Activated gamma-delta T cell treated with anti-CD3 and anti-CD28 coated beads, Interleukin-2, amount 50 U/mL, for 16 hours (primary cell): ENCODE measurements at regions not wholly inside any gene's neighbourhood (a gene's known extent, or its start where the extent isn't known, plus 50 kb on each side); places are given as distances from the start of the nearest gene placed in this dataset.

Experiments
- DNase-seq: peaks from one replicate; pipeline ENCODE4 v3.0.0-alpha.2; 2020; ENCODE audit warnings: low read depth

DNA sequence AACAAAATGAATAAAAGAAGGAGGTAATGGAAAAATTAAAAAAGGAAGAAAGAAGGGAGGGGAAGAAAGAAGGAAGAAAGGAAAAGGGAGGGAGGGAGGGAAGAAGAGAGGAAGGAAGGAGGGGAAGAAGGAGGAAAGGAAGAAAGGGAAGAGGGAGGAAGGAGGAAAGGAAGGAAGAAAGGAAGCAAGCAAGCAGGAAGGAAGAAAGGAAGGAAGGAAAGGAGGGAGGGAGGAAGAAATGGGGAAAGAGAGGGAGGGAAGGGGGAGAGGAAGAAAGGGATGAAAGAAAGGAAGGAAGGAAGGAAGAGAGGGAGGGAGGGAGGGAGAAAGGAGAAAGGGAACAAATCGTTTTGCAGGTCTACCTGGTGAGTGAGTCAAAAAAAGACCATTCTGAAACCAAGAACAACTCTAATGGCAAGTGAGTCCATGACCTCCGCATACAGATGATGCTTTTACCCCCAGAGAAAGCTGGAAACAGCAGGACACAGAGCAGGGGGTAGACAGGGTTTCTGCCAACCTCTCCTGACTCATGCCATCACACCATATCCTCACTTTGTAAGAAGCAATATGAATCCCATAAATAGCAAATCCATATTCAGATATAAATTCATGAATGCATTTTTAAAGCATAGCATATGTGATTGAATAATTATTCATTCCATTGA, 1112.9 kb upstream of the AUTS2 start:
- no peak for DNase-seq

DNA sequence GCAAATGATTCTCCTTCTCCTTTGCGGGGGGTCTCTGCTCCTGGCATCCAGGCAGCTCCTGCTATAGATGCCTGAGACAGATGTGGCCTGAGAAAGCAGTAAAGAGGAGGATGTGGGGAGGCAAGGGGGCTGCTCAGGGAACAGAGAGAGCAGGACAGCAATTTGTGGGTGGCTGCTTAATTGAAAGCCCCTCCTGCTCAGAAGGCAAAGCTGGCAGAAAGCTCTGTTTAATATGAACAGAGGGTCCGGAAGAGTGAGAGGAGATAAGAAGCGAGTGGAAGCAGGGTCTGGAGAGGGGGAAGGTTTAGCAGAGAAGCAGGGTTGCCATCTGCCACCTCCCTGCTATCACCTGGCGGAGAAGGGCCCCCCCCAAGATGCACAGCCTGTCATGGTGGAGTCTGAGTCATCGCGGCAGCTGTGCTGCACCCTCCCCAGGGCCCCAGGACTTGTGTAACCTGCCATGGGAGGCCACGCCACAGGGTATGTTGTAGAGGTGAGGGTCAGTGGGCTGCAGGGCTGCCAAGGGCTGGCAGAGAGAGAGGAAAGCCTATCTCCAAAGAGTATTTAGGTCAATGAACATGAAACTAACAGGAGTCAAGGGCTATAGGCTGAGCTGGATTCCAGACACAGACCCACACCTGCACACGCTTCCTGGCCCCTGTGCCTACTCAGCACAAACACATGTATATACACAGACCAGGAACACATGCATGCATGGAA, 1109.8 kb upstream of the AUTS2 start:
- DNase-seq, result no peak

DNA sequence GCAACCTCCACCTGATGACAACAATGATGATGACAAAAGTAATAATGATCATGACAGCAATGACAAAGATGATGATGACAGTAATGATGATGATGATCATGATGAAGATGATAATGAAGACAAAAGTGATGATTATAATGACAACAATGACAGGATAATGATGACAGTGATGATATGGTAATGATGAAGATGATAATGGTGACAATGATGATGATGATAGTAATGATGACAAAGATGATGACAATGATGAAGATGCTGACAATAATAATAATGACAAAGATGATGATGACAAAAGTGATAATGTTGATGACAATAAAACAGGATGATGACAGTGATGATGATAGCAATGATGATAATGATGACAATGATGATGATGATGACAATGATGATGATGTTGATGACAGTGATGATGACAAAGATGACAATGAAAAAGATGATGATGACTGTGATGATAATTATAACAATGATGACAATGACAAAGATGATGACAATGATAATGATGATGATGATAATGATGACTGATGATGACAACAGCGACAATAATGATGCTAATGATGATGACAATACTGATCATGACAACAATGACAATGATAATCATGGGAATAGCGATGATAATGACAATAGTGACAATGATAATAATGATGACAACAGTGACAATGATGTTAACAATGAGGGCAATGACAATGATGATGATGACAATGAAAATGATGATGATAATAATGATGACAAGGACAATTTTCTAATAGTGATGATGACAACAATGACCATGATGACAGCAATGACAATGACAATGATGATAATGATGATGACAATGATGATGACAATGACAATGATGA, 1106.5 kb upstream of the AUTS2 start:
- no peak for DNase-seq

DNA sequence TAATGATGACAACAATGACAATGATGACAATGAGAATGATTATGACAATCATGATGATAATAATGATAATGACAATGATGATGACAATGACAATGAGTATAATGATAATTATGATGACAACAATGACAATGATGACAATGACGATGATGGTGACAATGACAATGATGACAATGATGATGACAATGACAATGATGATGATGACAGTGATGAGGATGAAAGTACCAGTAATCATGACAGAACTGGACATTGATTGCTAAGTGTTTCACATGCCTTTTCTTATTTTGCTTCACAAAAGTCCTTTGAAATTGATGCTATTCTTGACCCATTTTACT, 1106.0 kb upstream of the AUTS2 start:
- no peak for DNase-seq

DNA sequence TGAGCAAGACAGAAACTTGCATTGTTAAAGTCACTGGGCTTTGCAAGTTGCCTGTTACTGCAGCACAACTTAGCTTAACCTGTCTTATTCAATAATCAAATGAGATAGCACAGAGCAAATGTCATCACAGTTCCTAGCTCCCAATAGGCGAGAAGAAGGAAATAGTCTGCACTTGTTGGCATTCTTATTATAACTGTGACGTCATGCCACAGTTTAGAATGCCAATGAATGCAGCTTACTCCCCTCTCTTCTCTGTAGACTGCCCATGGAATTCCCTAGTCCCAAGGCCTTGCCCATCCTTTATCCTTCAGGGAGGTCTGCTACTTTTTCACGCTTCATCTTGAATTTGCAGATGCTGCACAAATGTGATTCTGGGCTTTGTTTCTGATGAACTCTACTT, 1094.9 kb upstream of the AUTS2 start:
- no peak for DNase-seq

DNA sequence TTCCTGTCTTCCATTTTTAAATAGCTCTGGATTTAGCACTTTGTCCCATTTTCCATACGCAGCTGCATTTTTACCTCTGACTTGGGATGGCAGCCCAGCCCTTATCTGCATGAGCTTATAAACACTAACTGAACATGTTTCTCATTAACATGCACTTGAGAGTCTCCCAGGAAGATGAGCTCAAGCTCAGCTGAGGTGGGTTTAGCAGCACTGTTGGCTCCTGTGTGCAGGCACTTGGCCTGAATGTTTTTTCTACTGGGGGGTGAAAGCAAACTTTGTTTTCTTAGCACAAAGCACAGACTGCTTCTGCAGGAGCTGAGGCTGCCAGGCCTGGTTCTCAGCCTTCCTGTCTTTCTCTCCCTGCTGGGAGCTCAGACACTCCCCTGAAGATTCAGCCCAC, 1093.6 kb upstream of the AUTS2 start:
- no peak for DNase-seq

DNA sequence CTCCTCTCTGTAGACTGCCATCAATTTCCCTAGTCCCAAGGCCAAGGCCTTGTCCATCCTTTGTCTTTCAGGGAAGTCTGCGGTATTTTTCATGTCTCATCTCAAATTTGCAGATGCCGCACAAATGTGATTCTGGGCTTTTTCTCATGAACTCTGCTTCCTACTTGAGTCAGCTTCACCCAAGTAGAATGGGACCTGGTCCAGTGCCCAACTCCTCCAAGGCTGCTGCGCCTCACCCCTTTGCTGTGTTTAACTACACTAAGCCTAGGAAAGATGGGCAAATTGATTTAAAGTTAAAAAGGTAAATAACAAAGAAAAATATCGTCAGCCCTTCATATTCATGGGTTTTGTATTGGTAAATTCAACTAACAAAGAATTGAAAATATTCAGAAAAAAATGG, 1092.6 kb upstream of the AUTS2 start:
- no peak for DNase-seq

DNA sequence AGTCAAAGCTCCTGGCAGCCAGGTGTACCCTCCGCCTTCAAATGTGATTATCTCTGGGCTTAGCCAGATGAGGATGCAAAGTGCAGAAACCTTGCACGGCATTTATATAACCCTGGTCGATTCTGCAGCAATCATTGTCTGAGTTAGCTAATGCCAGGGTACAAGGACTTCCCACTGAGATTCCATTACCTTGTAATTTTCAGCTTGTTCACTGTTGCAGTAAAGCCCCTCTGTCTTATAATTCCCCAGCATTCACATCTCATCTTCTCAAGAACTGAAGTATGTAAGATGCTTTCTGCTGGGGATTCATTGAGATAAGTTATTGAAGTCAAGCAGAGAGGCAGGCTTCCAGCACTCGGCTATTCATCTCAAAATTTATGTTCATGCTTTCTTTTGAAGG, 1090.6 kb upstream of the AUTS2 start:
- DNase-seq, result no peak

DNA sequence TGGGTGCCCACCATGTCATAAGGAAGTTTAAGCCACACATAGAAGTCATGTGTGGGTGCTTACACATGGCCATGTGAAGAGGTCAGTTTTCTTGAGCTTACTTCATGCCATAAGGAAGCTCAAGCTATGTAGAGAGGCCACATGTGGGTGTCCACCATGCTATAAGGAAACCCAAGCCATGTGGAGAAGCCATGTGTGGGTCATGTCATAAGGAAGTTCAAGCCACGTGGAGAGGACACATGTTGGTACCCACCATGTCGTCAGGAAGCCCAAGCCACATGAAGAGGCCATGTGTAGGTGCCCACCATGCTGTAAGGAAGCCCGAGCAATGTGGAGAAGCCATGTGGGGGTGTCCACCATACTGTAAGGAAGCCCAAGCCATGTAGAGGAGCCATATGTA, 1089.2 kb upstream of the AUTS2 start:
- no peak for DNase-seq

DNA sequence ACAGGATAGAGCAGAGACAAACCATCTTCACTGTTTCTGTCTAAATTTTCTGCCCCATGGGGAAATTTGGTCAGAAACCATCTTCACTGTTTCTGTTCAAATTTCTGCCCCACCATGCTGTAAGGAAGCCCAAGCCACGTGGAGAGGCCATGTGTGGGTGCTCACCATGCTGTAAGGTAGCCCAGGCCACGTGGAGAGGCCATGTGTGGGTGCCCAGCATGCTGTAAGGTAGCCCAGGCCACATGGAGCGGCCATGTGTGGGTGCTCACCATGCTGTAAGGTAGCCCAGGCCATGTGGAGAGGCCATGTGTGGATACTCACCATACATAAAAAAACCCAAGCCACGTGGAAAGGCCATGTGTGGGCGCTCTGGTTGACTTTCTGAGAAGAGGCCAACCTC, 1088.7 kb upstream of the AUTS2 start:
- DNase-seq, result no peak

DNA sequence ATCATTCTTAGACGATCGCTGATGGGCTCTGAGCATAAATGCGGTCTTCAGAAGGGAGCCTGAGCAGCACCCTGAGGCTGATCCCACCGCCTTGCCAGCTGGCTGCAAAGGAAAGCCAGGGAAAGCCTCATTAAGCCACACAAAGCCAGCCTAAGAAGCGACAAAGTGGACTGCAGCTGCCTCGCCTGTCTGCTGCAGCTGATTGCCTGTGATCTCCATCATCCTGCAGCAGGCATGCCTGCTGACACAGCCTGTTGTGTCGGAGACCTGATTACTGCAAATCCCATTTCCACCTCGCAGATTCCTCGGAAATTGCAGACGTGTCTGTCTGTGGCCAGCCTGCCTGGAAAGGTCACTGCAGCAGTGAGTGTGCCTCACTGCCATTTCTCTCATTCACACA, 1087.0 kb upstream of the AUTS2 start:
- DNase-seq, result no peak

DNA sequence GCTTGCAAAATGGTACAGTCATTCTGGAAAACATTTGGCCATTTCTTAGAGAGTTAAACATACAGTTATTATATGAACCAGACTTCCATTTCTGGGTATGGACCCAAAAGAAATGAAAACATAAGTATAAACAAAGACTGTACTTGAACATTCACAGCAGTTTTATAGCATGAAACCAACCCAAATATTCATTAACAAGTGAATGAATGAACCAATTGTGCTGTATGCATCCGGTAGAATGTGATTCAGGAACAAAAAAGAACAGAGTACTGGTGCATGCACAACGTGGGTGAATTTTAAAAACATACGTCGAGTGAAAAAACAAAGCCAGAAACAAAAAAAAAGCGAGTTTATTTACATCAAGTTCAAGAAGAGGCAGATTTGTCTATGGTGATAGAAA, 1085.8 kb upstream of the AUTS2 start:
- no peak for DNase-seq

DNA sequence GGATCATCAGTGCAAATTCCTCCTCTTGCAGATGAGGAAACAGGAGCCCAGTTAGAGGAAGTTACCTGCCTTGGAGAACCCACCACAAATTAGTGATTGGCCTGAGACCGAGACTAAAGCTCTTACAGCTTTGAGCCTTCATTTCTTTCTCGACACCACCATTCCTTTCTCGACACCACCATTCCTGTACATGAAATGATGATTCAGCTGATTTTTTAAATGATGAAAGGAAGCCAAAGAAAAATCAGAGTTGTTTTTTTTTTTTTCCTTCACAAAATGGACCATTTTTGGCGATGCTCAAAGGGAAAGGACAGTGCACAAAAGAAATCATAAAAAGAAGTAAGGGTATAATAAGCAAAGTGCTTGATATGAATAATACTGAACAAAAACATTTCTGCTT, 1080.2 kb upstream of the AUTS2 start:
- DNase-seq, result no peak

DNA sequence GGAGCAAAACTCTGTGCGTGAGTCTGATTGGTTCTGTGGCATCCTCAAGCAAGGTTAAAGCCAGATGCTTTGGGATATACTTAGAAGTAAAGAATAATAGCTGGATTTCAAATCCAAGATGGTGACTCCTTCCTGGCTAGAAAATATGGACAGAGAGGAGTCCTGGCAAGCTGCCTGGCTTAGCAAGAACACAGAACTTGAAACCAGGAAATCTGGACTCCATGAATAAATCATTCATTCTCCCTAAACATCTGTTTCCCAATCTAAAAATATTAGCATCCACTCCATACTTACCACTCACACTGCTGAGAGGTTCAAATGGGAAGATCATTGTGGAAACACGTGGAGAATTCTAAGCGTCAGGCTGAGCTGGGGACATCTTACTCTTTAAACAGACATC, 1074.1 kb upstream of the AUTS2 start:
- DNase-seq, result no peak

DNA sequence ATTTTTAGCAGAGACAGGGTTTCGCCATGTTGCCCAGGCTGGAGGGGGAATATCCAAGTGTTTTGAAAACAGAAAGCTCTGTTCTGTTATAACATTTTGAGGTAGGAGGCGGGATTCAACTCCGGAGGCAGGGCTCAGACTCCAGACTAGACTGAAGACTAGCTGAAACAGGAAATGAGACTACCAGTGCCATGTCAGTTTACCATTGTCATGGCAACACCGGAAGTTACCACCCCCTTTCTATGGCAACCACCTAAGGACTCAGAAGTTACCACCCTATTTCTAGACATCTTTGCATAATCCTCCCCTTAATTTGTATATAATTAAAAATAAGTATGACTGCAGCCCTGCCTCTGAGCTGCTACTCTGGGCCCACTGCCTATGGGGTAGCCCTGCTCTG, 1069.1 kb upstream of the AUTS2 start:
- no peak for DNase-seq

DNA sequence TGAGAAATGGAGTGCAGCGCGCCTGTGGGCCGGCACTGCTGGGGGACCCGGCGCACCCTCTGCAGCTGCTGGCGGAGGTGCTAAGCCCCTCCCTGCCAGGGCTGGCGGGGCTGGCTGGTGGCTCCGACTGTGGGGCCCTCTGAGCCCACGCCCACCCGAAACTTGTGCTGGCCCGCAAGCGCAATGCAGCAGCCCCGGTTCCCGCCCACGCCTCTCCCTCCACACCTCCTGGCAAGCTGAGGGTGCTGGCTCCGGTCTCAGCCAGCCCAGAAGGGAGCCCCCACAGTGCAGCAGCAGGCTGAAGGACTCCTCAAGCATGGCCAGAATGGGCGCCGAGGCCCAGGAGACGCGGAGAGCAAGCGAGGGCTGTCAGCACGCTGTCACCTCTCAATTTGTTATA, 1063.0 kb upstream of the AUTS2 start:
- DNase-seq, result no peak

DNA sequence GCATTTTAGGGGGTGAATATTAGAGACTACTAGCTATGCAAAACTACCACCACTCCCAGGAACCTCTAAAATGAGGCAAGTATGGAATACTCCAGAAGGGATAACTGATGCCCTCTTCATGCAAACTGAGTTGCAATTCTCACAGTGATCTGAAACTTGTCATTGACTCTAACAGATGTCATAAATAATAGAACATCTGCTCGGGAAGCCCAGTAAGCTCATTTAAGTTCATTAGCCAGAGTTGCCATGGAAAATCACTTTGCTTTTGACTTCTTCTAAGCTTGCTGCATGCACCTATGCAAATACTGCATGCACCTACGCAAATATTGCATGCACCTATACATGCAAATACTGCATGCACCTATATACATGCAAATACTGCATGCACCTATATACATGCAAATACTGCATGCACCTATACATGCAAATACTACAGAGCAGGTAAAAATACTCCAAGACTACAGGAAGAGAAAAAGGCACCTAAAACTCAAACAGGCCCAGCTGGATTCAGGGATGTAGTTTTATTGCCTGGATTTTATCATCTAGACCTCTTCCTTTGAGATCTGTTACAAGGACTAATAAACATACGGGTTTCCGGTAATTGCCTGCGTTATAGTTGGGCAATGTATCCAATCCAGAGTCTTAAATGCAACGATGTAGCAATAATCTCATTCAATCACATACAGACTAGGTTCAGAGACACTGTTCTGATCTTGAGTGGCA, 1061.1 kb upstream of the AUTS2 start:
- DNase-seq, result no peak

DNA sequence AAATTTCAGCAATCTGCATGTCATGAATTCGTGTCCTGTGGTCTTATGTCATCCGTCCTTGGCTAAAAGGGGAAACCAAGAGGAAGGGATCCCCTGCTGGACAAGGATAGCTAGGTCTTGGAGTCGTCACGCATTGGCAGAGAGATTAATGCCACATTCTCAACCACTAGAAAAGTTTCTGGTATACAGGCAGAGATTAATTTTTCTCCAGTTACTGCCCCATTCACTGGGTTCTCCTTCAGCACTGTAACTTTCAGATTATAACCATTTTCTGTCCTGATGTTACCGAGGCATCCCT, 1060.6 kb upstream of the AUTS2 start:
- no peak for DNase-seq

DNA sequence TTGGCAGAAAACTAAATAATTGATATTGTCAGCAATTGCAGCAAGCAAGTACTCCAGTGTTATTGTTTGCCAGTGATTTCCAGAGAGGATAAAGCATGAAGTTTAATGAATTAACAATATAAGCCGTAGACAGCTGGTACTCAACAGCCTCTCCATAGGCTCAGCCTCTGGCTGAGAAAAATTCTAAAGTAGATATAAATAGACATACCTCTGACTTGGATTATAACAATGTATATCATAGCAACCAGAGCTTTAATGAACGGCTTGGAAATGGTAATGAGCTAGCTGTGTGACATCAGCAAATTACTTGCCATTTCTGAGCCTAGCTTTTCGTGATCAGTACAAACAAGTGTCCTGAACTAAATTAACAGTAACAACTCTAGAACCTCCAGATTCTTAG, 1055.4 kb upstream of the AUTS2 start:
- DNase-seq, result no peak

DNA sequence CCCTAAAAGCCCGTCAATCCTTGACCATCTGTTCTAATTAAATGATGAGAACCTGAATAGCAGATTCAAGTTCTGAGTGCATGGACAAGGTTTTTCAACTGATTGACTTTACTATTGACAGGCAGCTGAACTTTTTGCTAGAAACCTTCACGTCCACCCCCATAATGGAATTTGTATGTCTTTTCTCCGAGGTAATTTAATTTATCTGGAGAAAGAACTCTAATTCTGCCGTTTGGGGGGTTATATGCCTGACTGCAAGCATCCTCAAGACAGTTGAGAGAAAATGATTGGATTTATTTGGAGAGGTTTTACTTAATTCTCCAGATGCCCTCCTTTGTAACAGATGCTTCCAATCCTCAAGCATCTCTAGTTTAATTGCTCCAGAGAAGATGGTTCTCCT, 1053.4 kb upstream of the AUTS2 start:
- no peak for DNase-seq

DNA sequence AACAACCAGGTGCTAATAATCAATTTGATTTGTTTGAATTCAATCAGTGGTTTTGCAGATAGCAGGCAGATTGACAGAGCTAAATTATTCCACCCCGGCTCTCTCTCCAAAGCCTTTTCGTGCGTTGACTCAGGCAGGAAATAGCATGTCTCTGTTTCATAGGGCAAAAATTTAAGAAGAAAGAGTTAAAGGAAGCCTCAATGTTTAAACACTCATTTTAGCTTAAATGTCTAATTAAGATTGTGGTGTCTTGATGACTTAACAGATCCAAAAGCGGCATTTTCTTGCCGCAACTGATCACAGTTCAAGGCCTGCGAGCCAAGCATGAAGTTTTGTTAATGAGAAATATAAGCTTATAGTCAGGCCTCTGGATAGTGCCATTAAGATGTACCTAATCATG, 1051.1 kb upstream of the AUTS2 start:
- DNase-seq, result no peak

DNA sequence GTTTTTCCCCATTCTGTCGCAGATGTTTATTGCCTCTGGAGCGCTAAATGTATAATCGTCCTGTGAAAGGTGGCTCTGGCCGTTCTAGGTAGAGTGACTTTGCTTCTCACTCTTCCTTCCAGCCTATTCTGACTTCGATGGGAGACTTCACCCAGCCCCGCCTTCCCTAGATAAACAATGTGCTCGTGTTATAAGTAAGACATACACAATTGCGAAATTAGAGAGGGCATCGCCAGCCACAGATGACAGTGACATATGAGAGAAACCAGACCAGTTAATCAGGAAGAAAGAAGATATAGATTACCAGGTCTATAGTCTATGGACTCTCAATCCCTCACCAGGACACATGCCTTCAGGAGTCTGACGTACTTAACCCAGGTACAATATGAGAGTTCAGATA, 1050.5 kb upstream of the AUTS2 start:
- DNase-seq, result no peak

DNA sequence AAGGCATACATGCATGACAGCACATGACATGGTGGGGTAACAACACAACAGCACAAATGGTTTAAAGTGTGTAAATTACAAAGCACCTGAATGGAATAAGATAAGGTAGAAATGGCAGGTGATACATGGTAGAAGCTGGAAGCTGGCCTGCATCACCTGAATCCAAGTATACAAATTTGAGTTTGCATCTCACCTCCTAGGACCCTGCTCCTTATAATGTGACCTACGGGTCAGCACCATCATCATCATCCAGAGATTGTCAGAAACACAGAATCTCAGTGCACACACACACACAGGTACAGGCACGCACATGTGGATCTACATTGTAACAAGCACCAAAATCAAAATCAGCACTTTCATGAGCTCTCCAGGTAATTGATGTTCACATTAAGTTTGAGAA, 1048.2 kb upstream of the AUTS2 start:
- no peak for DNase-seq
